ENCODE measurements at regions not wholly inside any gene's neighbourhood (a gene's known extent, or its start where the extent isn't known, plus 50 kb on each side); places are given as distances from the start of the nearest gene placed in this dataset.

DNA sequence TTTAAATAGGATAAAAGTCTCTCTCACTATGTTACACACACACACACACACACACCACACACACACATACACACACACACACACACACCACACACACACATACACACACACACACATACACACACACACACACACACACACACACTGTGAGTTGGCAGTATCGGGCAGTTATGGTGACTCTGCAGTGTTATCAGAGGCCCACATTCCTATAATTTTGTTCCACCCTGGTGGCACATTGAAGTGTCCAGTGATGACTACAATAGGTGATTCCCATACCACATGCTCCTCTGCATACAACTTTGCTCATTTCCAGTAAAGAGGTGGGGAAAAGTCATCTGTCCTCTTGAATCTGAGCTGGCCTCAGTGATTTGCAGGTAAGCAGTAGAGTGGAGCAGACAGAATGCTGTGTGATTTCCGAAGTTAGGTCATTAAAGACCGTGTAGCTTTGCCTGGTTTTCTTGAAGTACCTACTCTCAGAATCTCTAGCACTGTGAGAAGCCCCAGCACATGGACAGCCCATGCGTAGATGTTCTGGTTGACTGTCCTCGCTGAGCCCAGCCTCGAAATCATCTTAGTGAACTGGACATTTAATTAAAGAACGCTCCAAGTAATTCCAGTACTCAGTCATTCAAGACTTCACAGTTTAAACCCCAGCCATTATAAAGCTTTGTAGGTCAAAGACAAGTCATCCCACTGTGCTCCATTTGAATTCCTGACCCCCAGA is 836.6 kb upstream of the SOX9 start:
- Histone ChIP-seq H3K27me3 (ENCODE audit: low read depth) (no peaks in the 10 kb centered on the region), H3K4me3 (no peak overlapping the region), H3K27ac (replicated peaks) (no peak overlapping the region), H3K4me1 (no peaks in the 10 kb centered on the region), H3K9me3 (replicated peaks) (peaks cover 2% of the 10 kb centered on the region), H3K36me3 (no peaks in the 10 kb centered on the region)
- intact Hi-C loops (cut with micrococcal nuclease): no loop called here
- TF ChIP-seq, protein P1, sequence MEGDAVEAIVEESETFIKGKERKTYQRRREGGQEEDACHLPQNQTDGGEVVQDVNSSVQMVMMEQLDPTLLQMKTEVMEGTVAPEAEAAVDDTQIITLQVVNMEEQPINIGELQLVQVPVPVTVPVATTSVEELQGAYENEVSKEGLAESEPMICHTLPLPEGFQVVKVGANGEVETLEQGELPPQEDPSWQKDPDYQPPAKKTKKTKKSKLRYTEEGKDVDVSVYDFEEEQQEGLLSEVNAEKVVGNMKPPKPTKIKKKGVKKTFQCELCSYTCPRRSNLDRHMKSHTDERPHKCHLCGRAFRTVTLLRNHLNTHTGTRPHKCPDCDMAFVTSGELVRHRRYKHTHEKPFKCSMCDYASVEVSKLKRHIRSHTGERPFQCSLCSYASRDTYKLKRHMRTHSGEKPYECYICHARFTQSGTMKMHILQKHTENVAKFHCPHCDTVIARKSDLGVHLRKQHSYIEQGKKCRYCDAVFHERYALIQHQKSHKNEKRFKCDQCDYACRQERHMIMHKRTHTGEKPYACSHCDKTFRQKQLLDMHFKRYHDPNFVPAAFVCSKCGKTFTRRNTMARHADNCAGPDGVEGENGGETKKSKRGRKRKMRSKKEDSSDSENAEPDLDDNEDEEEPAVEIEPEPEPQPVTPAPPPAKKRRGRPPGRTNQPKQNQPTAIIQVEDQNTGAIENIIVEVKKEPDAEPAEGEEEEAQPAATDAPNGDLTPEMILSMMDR (IDR thresholded peaks at IDR 0.05; ENCODE audit: borderline replicate concordance): no peak
- no peak for DNase-seq

DNA sequence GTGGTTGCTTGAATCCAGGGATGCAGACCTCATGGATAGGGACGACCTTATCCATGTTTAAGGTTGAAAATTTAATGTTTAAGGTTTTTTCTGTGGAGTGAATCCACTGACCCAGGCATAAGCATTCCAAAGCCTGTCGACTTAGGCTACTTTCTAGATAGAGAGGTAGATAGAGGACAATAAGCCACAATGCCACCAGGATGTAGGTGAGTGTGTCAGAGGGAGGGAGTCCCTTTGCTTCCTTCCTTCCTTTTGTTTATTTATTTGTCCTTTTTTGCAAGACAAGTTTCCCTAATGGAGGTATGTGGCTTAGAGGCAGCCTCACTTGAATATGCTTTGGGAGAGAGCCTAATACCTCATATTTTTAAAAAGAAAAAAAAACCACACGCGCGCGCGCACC is 834.2 kb upstream of the SOX9 start:
- intact Hi-C loops (cut with micrococcal nuclease): no loop called here

DNA sequence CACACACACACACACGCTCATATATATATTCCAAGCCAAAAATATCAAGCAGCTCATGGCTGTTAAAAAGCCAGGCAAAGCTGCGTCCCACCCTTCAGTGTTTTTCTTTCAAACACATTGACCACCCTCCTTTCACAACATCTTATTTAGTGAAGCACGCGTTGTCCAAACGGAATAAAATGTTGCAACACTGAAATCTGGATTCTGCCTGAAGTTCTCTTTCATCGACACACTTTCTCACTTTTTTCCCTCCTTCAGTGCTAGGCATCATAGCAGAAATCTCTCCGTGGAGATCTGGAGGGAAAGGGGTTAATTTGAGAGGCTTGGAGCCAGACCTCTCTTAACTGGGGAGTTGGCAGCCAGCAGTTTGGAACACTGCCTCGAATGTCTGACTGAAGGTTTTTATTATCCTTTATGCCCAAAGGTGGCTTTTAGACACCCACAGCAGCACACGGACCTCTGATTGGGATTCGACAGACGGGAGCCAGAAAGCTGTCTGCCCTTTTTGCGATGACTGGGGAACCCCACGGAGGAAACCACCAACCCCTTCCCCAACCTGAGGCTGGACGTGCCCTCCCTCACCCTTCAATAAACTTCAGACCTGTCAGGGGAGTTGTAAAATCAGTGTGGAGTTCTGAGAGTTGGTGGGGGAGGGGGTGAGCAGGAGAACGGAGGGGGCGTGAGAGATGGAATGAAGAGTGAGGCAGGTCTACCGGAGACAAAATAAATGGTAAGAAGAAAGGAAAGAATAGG is 833.6 kb upstream of the SOX9 start:
- no peak for DNase-seq
- TF ChIP-seq, protein P1 (IDR thresholded peaks at IDR 0.05; ENCODE audit: borderline replicate concordance): no peak
- no peaks in the 10 kb centered on the region for H3K36me3 ChIP-seq

More for the DNA sequence above, 834.2 kb upstream of the SOX9 start:
- Histone ChIP-seq H3K9me3 (replicated peaks) (no peaks in the 10 kb centered on the region), H3K36me3 (no peaks in the 10 kb centered on the region), H3K4me3 (no peak overlapping the region), H3K27me3 (ENCODE audit: low read depth) (no peaks in the 10 kb centered on the region), H3K27ac (replicated peaks) (no peak overlapping the region), H3K4me1 (no peaks in the 10 kb centered on the region)
- no peak for DNase-seq
- TF ChIP-seq, protein P1 (IDR thresholded peaks at IDR 0.05; ENCODE audit: borderline replicate concordance): no peak

DNA sequence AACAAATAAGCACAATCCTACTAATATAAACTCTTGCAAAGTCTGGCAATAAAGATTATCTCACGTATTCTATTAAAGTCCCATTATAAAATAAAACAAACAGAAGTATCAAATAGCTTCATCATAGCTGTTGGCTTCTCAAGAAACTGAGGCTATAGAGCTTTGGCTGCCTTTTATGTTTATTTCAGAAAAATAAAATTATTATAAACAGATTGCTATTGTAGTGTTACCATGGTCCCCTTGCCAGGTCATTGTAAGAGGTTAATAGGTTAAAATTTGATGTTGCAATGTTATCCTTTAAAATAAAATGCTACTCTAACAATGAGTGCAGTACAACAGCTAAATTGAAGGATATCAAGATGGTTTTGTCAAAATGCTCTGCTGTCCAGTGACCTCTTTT is 828.8 kb upstream of the SOX9 start:
- H3K4me1 ChIP-seq: no peaks in the 10 kb centered on the region
- DNase-seq: no peak
- TF ChIP-seq, protein P1 (IDR thresholded peaks at IDR 0.05; ENCODE audit: borderline replicate concordance): no peak
- no peak overlapping the region for H3K4me3 ChIP-seq
- no peaks in the 10 kb centered on the region for H3K9me3 ChIP-seq (replicated peaks)
- intact Hi-C loops (cut with micrococcal nuclease): no loop called here
- H3K36me3 ChIP-seq: no peaks in the 10 kb centered on the region
- no peak overlapping the region for H3K27ac ChIP-seq (replicated peaks)
- no peaks in the 10 kb centered on the region for H3K27me3 ChIP-seq (ENCODE audit: low read depth)

More for the DNA sequence above, 833.6 kb upstream of the SOX9 start:
- intact Hi-C loops (cut with micrococcal nuclease): no loop called here
- H3K27ac ChIP-seq (replicated peaks): no peak overlapping the region
- no peaks in the 10 kb centered on the region for H3K9me3 ChIP-seq (replicated peaks)
- H3K4me1 ChIP-seq: no peaks in the 10 kb centered on the region
- H3K27me3 ChIP-seq (ENCODE audit: low read depth): no peaks in the 10 kb centered on the region
- H3K4me3 ChIP-seq: no peak overlapping the region

DNA sequence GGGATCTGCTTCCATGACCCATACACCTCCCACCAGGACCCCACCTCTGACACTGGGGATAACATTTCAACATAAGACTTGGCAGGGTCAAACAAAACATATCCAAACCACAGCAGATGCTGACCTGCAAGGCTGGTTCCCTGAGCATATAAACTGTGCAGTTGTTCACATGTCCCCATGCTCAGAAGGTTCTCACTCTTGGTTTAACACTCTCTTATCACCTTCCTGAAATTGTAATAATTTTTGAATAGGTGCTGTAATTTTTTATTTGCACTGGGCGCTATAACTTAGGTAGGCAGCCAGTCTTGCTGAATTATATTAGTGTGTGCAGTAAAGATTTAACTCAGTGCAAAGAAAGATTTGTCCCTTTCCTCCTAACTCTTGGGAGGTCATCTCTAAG is 824.8 kb upstream of the SOX9 start:
- TF ChIP-seq, protein P1 (IDR thresholded peaks at IDR 0.05; ENCODE audit: borderline replicate concordance): no peak
- no peak for DNase-seq
- no peaks in the 10 kb centered on the region for H3K27me3 ChIP-seq (ENCODE audit: low read depth)
- no peak overlapping the region for H3K4me3 ChIP-seq
- intact Hi-C loops (cut with micrococcal nuclease): no loop called here
- H3K9me3 ChIP-seq (replicated peaks): no peaks in the 10 kb centered on the region
- H3K27ac ChIP-seq (replicated peaks): no peak overlapping the region
- no peaks in the 10 kb centered on the region for H3K36me3 ChIP-seq
- no peaks in the 10 kb centered on the region for H3K4me1 ChIP-seq
